H1 (cell line): ENCODE measurements at regions not wholly inside any gene's neighbourhood (a gene's known extent, or its start where the extent isn't known, plus 50 kb on each side); places are given as distances from the start of the nearest gene placed in this dataset.

Source experiments
- CTCF ChIA-PET: fragments of 300-600 bp; sonication (Branson Sonifier 250); formaldehyde crosslinking; loops from one replicate; lab custom pipeline; 2021; ENCODE audit not compliant: partially characterized antibody; lab: Charles Lee
- POLR2A ChIA-PET: fragments of 300-600 bp; sonication (Branson Sonifier 250); formaldehyde crosslinking; loops from one replicate; lab custom pipeline; 2021; ENCODE audit warnings: inconsistent platforms; ENCODE audit not compliant: partially characterized antibody; lab: Charles Lee
- DNase-seq, 2 experiments: peaks; one replicate each; pipeline versions ENCODE4 v3.0.0 to v3.0.0-alpha.2; 2010 to 2022; ENCODE audit warnings: low spot score in 2 of 2, low read depth in 1 of 2, mixed read lengths in 1 of 2
- FAIRE-seq: peaks from 2 replicates; lab custom pipeline; 2011; peaks lifted over from hg19 to GRCh38; lab: Jason Lieb, UNC
- H2AFZ ChIP-seq: 2 replicates; pipeline ENCODE4 v1.8.1; 2012; ENCODE audit warnings: low read length, inconsistent platforms
- H2AK5ac ChIP-seq: 2 replicates; pipeline ENCODE4 v1.6.1; 2013; ENCODE audit warnings: low read depth, low read length
- H2BK120ac ChIP-seq: replicated peaks from 2 replicates; pipeline ENCODE3; 2013; ENCODE audit warnings: low read depth, low read length, inconsistent platforms
- H2BK12ac ChIP-seq: 2 replicates; pipeline ENCODE4 v1.6.1; 2013; ENCODE audit warnings: low read depth, low read length
- H2BK15ac ChIP-seq: 2 replicates; pipeline ENCODE4 v1.6.1; 2013; ENCODE audit warnings: low read length
- H2BK20ac ChIP-seq: 2 replicates; pipeline ENCODE4 v1.6.1; 2013; ENCODE audit warnings: low read length
- H2BK5ac ChIP-seq: 2 replicates; pipeline ENCODE4 v1.6.1; 2013; ENCODE audit warnings: low read depth, low read length
- H3K14ac ChIP-seq: 2 replicates; pipeline ENCODE4 v1.6.1; 2013; ENCODE audit warnings: inconsistent platforms; ENCODE audit not compliant: insufficient read length
- H3K18ac ChIP-seq: 2 replicates; pipeline ENCODE4 v1.6.1; 2013; ENCODE audit warnings: low read length; ENCODE audit errors: extremely low read depth
- H3K23ac ChIP-seq: 2 replicates; pipeline ENCODE4 v1.6.1; 2013; ENCODE audit warnings: inconsistent platforms; ENCODE audit not compliant: insufficient read length
- H3K23me2 ChIP-seq: 2 replicates; pipeline ENCODE4 v1.6.1; 2013; ENCODE audit warnings: low read depth, low read length
- H3K27ac ChIP-seq: 2 replicates; pipeline ENCODE4 v1.6.1; 2011; ENCODE audit warnings: low read depth, low read length, inconsistent platforms
- H3K27me3 ChIP-seq, 4 experiments: replicated peaks in 1 of 4; 1 replicate in 1 of 4; 2 replicates in 3 of 4; pipeline versions ENCODE4 v1.6.1 to v1.8.1; 2011 to 2013; ENCODE audit warnings: low read length in 3 of 4, mild to moderate bottlenecking in 3 of 4, inconsistent platforms in 2 of 4, mixed read lengths in 2 of 4, moderate library complexity in 1 of 4; ENCODE audit not compliant: control insufficient read depth in 3 of 4, insufficient read depth in 3 of 4; ENCODE audit errors: extremely low read depth in 1 of 4
- H3K36me3 ChIP-seq, 4 experiments: 2 replicates each; pipeline versions ENCODE4 v1.6.1 to v1.8.1; 2011 to 2013; ENCODE audit warnings: mild to moderate bottlenecking in 4 of 4, low read length in 3 of 4, moderate library complexity in 2 of 4, control low read depth in 1 of 4, inconsistent platforms in 1 of 4; ENCODE audit not compliant: insufficient read depth in 4 of 4, control insufficient read depth in 2 of 4
- H3K4ac ChIP-seq: replicated peaks from 2 replicates; pipeline ENCODE3; 2013; ENCODE audit warnings: low read length, low read depth, mixed read lengths, inconsistent platforms; ENCODE audit not compliant: insufficient read length
- H3K4me1 ChIP-seq, 4 experiments: replicated peaks in 1 of 4; 1 replicate in 1 of 4; 2 replicates in 3 of 4; pipeline versions ENCODE4 v1.6.1 to v1.8.1; 2011 to 2013; ENCODE audit warnings: low read length in 3 of 4, inconsistent platforms in 2 of 4, mixed read lengths in 1 of 4; ENCODE audit not compliant: insufficient read depth in 4 of 4, control insufficient read depth in 3 of 4
- H3K4me2 ChIP-seq, 2 experiments: 2 replicates each; pipeline versions ENCODE4 v1.6.1 to v1.8.1; 2011 to 2013; ENCODE audit warnings: low read depth in 2 of 2, low read length in 2 of 2, control low read depth in 1 of 2, inconsistent platforms in 1 of 2, mild to moderate bottlenecking in 1 of 2; ENCODE audit not compliant: insufficient read depth in 1 of 2
- H3K4me3 ChIP-seq, 4 experiments: fragments of 200-600, 300-600 bp in 1 of 4; sonication (generic), shearing (Covaris generic), sonication (Bioruptor Twin) in 1 of 4; 2 replicates each; pipeline versions ENCODE4 v1.5.1 to v1.8.1; 2011 to 2016; ENCODE audit warnings: low read length in 4 of 4, low read depth in 3 of 4, control low read depth in 2 of 4, inconsistent platforms in 2 of 4, mild to moderate bottlenecking in 2 of 4, mixed read lengths in 1 of 4, moderate library complexity in 1 of 4; ENCODE audit not compliant: insufficient read depth in 2 of 4; ENCODE audit errors: extremely low read depth in 1 of 4
- H3K56ac ChIP-seq: replicated peaks from 2 replicates; pipeline ENCODE3; 2013; ENCODE audit warnings: low read depth, mild to moderate bottlenecking, mixed read lengths, low read length, inconsistent platforms; ENCODE audit not compliant: insufficient read length
- H3K79me1 ChIP-seq: 2 replicates; pipeline ENCODE4 v1.6.1; 2013; ENCODE audit warnings: low read depth, low read length, control low read depth
- H3K79me2 ChIP-seq, 2 experiments: 2 replicates each; pipeline versions ENCODE4 v1.6.1 to v1.8.1; 2012 to 2013; ENCODE audit warnings: low read length in 2 of 2, mild to moderate bottlenecking in 2 of 2, inconsistent platforms in 1 of 2; ENCODE audit not compliant: insufficient read depth in 2 of 2, control insufficient read depth in 1 of 2
- H3K9ac ChIP-seq, 4 experiments: replicated peaks in 1 of 4; 1 replicate in 1 of 4; 2 replicates in 3 of 4; pipeline versions ENCODE4 v1.6.1 to v1.8.1; 2011 to 2013; ENCODE audit warnings: low read depth in 3 of 4, low read length in 3 of 4, control low read depth in 2 of 4, mild to moderate bottlenecking in 2 of 4, moderate library complexity in 2 of 4, inconsistent platforms in 1 of 4; ENCODE audit errors: extremely low read depth in 1 of 4
- H3K9me3 ChIP-seq, 2 experiments: 2 replicates each; pipeline versions ENCODE4 v1.6.1 to v1.8.1; 2012 to 2013; ENCODE audit warnings: mild to moderate bottlenecking in 2 of 2, moderate library complexity in 2 of 2, control low read depth in 1 of 2, inconsistent platforms in 1 of 2, low read depth in 1 of 2, low read length in 1 of 2, mixed read lengths in 1 of 2; ENCODE audit not compliant: insufficient read depth in 2 of 2
- H4K20me1 ChIP-seq, 2 experiments: replicated peaks in 1 of 2; 2 replicates each; pipeline versions ENCODE3 to v1.8.1; 2011 to 2013; ENCODE audit warnings: inconsistent platforms in 2 of 2, low read length in 2 of 2, mild to moderate bottlenecking in 1 of 2; ENCODE audit not compliant: insufficient read depth in 2 of 2, control insufficient read depth in 1 of 2
- H4K5ac ChIP-seq: 2 replicates; pipeline ENCODE4 v1.6.1; 2013; ENCODE audit warnings: low read length, low read depth, mixed read lengths, inconsistent platforms; ENCODE audit not compliant: insufficient read length
- H4K8ac ChIP-seq: 2 replicates; pipeline ENCODE4 v1.8.0; 2013; ENCODE audit warnings: mild to moderate bottlenecking, moderate library complexity, low read length, inconsistent platforms; ENCODE audit not compliant: insufficient read depth; ENCODE audit errors: extremely low read depth
- H4K91ac ChIP-seq: replicated peaks from 2 replicates; pipeline ENCODE3; 2013; ENCODE audit warnings: low read length, mixed read lengths, inconsistent platforms; ENCODE audit not compliant: insufficient read length
- EZH2 ChIP-seq: fragments of 200-600 bp; sonication (generic); IDR thresholded peaks from 2 replicates; pipeline ENCODE4 v1.7.1; 2012; ENCODE audit warnings: low read depth, mild to moderate bottlenecking, moderate library complexity, low read length, inconsistent platforms; ENCODE audit not compliant: severe bottlenecking
- TCF12 ChIP-seq: IDR thresholded peaks from 2 replicates; pipeline ENCODE4 v1.6.1; 2011; ENCODE audit warnings: low read depth, mild to moderate bottlenecking, low read length
- TF ChIP-seq, protein P1 (sequence below): IDR thresholded peaks from 2 replicates; pipeline ENCODE4 v1.6.1; 2012; ENCODE audit warnings: low read length, inconsistent platforms

DNA sequence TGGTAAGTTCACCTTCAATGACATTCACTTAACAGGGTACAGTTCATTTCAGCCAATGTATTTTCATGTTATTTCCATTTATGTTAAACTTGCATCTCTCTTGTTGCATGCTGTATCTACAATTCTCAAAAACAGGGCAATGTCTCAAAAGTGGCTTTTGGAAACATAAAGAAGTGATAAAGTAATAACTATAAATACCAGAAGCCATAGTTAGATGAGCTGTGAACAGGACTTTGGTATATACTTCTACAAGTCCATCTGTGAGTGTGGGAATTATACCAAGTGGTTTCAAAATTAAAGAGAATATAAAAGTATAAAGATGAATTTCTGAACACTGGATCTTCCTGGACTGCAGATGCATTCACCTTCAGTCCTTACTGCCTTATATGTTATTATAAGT lies 585.4 kb upstream of the PBX1 start:
- no peak overlapping the region for H2BK20ac ChIP-seq
- H3K18ac ChIP-seq = no peak overlapping the region

More for the DNA sequence above, 585.4 kb upstream of the PBX1 start:
- DNase-seq = no peak
- Histone ChIP-seq H3K4ac (no peak overlapping the region), H3K4me3 (no peak overlapping the region), H2BK15ac (no peak overlapping the region), H3K56ac (no peak overlapping the region), H3K27me3 (peaks cover 0 to 1% (median 0%) of the 10 kb centered on the region in 4 experiments; a peak in 1 of 7 replicates)
- TF ChIP-seq EZH2 (no peak), TCF12 (no peak)
- TF ChIP-seq, protein P1, sequence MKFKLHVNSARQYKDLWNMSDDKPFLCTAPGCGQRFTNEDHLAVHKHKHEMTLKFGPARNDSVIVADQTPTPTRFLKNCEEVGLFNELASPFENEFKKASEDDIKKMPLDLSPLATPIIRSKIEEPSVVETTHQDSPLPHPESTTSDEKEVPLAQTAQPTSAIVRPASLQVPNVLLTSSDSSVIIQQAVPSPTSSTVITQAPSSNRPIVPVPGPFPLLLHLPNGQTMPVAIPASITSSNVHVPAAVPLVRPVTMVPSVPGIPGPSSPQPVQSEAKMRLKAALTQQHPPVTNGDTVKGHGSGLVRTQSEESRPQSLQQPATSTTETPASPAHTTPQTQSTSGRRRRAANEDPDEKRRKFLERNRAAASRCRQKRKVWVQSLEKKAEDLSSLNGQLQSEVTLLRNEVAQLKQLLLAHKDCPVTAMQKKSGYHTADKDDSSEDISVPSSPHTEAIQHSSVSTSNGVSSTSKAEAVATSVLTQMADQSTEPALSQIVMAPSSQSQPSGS = no peak
- TF ChIP-seq, all 59 proteins: peak for 0
- Histone ChIP-seq H3K14ac (no peak overlapping the region), H4K20me1 (no peaks in the 10 kb centered on the region), H2BK5ac (no peak overlapping the region), H4K5ac (no peak overlapping the region), H3K36me3 (no peaks in the 10 kb centered on the region), H2AK5ac (no peak overlapping the region), H4K91ac (no peak overlapping the region), H3K9me3 (no peaks in the 10 kb centered on the region), H3K27ac (no peak overlapping the region), H2AFZ (no peak overlapping the region), H2BK120ac (no peak overlapping the region), H3K4me1 (no peaks in the 10 kb centered on the region), H3K79me2 (no peaks in the 10 kb centered on the region), H3K9ac (no peak overlapping the region), H3K4me2 (no peak overlapping the region), H2BK12ac (no peak overlapping the region), H3K79me1 (no peaks in the 10 kb centered on the region), H4K8ac (no peak overlapping the region), H3K23ac (no peak overlapping the region), H3K23me2 (no peaks in the 10 kb centered on the region)
- POLR2A ChIA-PET = no interaction called here
- no peak for FAIRE-seq
- CTCF ChIA-PET = no interaction called here
